ENCODE measurements at regions not wholly inside any gene's neighbourhood (a gene's known extent, or its start where the extent isn't known, plus 50 kb on each side); places are given as distances from the start of the nearest gene placed in this dataset.
"Not testable (repeated sequence)": the region's sequence is repeated elsewhere in the genome, so short reads cannot be mapped to it uniquely, and the experiment has no call there.

GRCh38 chr1:70736518-70736917, 311.1 kb downstream of the PTGER3 start:
- TF ChIP-seq CTCF, POLR2AphosphoS5 (IDR thresholded peaks at IDR 0.05): not testable (repeated sequence)

Data from suprapubic skin (tissue), 3 donors.